MM.1S (cell line): ENCODE measurements at regions not wholly inside any gene's neighbourhood (a gene's known extent, or its start where the extent isn't known, plus 50 kb on each side); places are given as distances from the start of the nearest gene placed in this dataset.

Source experiments
- CTCF ChIP-seq: fragments of 300-600 bp; sonication (generic); IDR thresholded peaks from 2 replicates; pipeline ENCODE4 v1.5.1; 2016; ENCODE audit warnings: antibody characterized with exemption, low read length, mixed read lengths
- EZH2 ChIP-seq: fragments of 300-600 bp; sonication (generic); optimal IDR thresholded peaks from 2 replicates; pipeline ENCODE3; 2017; ENCODE audit warnings: low read depth, mild to moderate bottlenecking, antibody characterized with exemption, low read length, mixed read lengths
- EZH2phosphoT487 ChIP-seq: fragments of 300-600 bp; sonication (generic); IDR thresholded peaks from 2 replicates; pipeline ENCODE4 v1.6.1; 2018; ENCODE audit warnings: antibody characterized with exemption, low read length

GRCh38 chr12:58033831-58034230 is 92.5 kb downstream of the ATP23 start:
- TF ChIP-seq CTCF: no peak
- no peak for TF ChIP-seq EZH2
- TF ChIP-seq EZH2phosphoT487: no peak
